Lung microvascular endothelial cell (primary cell): ENCODE measurements at regions not wholly inside any gene's neighbourhood (a gene's known extent, or its start where the extent isn't known, plus 50 kb on each side); places are given as distances from the start of the nearest gene placed in this dataset.

Experiments used
- DNase-seq, 2 donors: peaks; one replicate each; pipeline versions ENCODE4 v3.0.0 to v3.0.0-alpha.2; 2010; ENCODE audit warnings: low read depth in 2 of 2

GRCh38 chr14:65223636-65224035, 121.3 kb upstream of the MAX start:
- DNase-seq: peak in 1 of 2 donors; percentile 66

- peak; percentile 6 to 28 for DNase-seq
Observed at GRCh38 chr14:65224799-65225198, 122.5 kb upstream of the MAX start.

- DNase-seq: no peak
Observed at GRCh38 chr14:65225299-65226159, 123.2 kb upstream of the MAX start.

GRCh38 chr14:65226824-65227604, 124.7 kb upstream of the MAX start:
- no peak for DNase-seq

GRCh38 chr14:65228436-65228835, 126.1 kb upstream of the MAX start:
- no peak for DNase-seq

GRCh38 chr14:65228956-65229747, 126.8 kb upstream of the MAX start:
- no peak for DNase-seq

GRCh38 chr14:65229748-65230728, 127.7 kb upstream of the MAX start:
- peak; percentile 46 to 64 for DNase-seq

GRCh38 chr14:65231286-65231980, 129.1 kb upstream of the MAX start:
- DNase-seq: no peak

- no peak for DNase-seq
Observed at GRCh38 chr14:65234752-65235361, 132.5 kb upstream of the MAX start.

- DNase-seq: no peak
Observed at GRCh38 chr14:65237023-65237814, 134.9 kb upstream of the MAX start.

GRCh38 chr14:65237941-65238340, 135.6 kb upstream of the MAX start:
- no peak for DNase-seq

GRCh38 chr14:65238456-65238855, 136.1 kb upstream of the MAX start:
- peak in 1 of 2 donors; percentile 80 for DNase-seq

GRCh38 chr14:65239143-65239937, 137.0 kb upstream of the MAX start:
- peak in 1 of 2 donors; percentile 50 for DNase-seq

- peak in 1 of 2 donors; percentile 49 for DNase-seq
Observed at GRCh38 chr14:65239938-65240296, 137.6 kb upstream of the MAX start.

GRCh38 chr14:65241125-65241752, 138.9 kb upstream of the MAX start:
- DNase-seq: no peak

GRCh38 chr14:65242732-65243134, 140.4 kb upstream of the MAX start:
- DNase-seq: peak in 1 of 2 donors; percentile 91

- peak in 1 of 2 donors; percentile 91 for DNase-seq
Observed at GRCh38 chr14:65243766-65244442, 141.6 kb upstream of the MAX start.
